ENCODE measurements at regions not wholly inside any gene's neighbourhood (a gene's known extent, or its start where the extent isn't known, plus 50 kb on each side); places are given as distances from the start of the nearest gene placed in this dataset.

DNA sequence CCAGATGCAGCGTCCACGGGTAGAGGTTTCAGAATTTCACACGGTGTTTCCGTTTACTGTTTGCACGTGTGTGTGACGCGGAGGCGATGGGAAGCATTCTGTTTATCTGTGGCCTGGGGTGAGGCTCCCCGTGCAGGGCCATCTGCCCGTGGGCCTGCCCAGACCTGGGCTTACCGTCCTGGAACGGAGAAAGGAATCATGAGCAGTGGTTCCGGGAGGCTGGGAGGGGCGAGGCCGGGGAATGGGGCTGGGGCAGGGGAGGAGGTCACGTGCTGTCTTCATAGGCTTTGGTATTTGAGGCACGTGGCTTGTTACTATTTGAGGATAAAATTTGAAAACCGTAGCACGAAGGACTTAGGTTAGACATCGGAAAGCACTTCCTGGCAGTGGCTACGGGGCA lies 77.9 kb downstream of the RTP5 start:
- TF ChIP-seq, protein P1, sequence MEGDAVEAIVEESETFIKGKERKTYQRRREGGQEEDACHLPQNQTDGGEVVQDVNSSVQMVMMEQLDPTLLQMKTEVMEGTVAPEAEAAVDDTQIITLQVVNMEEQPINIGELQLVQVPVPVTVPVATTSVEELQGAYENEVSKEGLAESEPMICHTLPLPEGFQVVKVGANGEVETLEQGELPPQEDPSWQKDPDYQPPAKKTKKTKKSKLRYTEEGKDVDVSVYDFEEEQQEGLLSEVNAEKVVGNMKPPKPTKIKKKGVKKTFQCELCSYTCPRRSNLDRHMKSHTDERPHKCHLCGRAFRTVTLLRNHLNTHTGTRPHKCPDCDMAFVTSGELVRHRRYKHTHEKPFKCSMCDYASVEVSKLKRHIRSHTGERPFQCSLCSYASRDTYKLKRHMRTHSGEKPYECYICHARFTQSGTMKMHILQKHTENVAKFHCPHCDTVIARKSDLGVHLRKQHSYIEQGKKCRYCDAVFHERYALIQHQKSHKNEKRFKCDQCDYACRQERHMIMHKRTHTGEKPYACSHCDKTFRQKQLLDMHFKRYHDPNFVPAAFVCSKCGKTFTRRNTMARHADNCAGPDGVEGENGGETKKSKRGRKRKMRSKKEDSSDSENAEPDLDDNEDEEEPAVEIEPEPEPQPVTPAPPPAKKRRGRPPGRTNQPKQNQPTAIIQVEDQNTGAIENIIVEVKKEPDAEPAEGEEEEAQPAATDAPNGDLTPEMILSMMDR (conservative IDR thresholded peaks at IDR 0.05; ENCODE audit: low read depth, low read length), result no peak
- no peak for DNase-seq (ENCODE audit: low read depth)
- no peak overlapping the region for H3K4me3 ChIP-seq (ENCODE audit: low read length)

DNA sequence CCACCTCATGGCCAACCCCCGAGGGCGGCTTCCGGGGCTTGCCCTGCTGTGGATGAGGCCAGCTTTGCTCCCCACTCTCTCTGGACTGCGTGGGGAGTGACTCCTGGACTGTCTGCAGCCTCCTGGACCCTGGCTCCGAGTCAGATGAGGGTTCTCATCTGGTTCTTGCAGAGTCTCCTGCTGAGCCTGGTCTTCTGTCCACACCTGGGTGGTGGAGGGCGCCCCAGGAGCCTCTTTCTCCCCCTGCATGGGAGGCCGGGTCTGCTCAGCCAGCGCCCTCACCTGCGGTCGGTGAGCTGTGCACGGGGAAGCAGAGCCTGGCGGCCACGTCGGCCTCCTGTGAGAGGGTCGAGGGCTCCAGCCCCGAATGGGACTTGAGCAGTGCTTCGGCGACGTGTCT lies 78.3 kb downstream of the RTP5 start:
- TF ChIP-seq, protein P1 (conservative IDR thresholded peaks at IDR 0.05; ENCODE audit: low read depth, low read length), result no peak
- no peak for DNase-seq (ENCODE audit: low read depth)
- no peak overlapping the region for H3K4me3 ChIP-seq (ENCODE audit: low read length)

DNA sequence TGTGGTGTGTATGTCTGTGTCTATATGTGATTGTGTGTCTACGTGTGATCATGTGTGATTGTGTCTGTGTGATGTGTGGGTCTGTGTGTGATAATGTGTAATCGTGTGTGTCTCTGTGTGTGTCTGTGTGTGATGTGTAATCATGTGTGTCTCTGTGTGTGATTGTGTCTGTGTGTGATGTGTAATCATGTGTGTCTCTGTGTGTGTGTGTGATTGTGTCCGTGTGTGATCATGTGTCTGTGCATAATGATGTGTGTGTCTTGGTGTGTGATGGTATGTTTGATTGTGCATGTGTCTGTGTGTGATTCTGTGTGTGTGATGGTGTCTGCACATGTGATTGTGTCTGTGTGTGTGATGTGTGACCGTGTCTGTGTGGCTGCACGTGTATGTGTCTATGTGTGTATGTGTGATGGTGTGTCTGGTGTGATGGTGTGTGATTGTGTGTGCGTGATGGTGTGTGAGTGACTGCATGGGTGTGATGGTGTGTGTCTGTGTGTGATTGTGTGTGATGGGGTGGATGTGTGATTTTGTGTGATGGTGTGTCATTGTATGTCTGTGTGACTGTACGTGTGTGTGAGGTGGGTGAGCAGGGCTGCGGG lies 78.9 kb downstream of the RTP5 start:
- no peak overlapping the region for H3K4me3 ChIP-seq (ENCODE audit: low read length)
- TF ChIP-seq, protein P1 (conservative IDR thresholded peaks at IDR 0.05; ENCODE audit: low read depth, low read length), result no peak
- DNase-seq (ENCODE audit: low read depth), result no peak

DNA sequence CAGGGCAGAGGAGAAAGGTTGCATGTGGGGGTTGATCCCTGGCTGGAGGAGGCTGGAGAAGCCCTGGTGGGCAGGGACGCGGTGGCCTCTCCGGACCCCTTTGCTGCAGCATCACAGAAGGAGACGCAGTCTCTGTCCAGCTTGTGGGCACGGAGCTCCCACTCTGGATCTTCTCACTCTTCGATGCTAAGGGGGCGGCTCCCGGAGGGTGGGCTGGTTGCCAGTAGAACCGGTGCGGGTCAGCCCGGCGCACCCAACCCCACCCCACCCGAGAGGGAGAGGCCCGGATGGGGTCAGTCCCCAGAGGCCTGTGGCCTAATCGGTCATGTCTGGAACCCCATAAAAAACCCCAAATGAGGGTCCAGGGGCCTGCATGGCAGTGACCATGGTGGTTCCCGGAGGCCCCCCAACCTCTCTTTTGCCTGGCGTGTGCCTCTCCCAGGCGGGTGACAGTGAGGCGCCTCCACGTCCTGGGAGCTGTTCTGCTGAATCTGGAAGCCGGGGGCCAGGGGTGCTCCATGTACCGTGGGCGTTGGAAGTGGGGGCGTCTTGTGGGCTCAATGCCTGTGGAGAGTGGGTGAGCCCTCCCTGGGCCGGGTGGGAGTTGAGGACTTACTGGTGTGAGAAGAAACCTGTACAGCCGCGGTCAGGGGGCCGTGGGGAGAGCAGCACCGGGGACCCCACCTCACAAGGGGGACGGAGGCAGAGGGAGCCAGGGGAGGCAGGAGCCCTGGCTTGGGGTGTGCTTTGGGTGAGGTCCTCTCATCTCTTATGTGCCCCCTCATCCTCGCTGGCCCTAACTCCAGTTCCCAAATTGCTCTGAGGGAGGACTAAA lies 79.6 kb downstream of the RTP5 start:
- TF ChIP-seq, protein P1 (conservative IDR thresholded peaks at IDR 0.05; ENCODE audit: low read depth, low read length), result no peak
- H3K4me3 ChIP-seq (ENCODE audit: low read length), result no peak overlapping the region
- no peak for DNase-seq (ENCODE audit: low read depth)

DNA sequence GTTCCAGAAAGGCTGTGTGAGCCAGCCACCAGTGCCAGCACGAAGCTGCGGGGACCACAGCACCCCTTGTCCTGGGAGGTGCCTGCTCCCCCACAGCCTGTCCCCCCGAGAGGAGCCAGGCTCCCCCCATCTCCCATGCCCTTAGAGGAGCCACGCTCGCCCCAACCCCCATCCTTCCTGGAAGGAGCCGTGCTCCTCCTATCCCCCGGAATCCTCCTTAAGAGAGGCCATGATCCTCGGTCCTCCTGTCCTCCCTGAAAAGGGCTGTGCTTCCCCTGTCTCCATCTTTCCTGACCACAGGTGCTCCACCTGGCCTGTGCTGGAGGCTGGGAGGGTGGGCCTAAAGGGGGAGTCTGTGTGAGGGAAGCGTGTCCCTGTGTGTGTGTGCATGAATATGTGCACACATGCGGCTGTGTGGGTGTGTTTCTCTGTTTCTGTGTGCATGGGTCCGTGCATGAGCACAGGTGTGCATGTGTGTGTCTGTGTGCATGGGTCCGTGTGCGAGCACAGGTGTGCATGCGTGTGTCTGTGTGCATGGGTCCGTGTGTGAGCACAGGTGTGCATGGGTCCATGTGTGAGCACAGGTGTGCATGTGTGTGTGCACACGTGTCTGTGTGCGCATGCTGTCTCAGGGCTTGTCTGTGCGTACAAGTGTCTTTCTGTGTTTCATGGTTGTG lies 80.3 kb downstream of the RTP5 start:
- TF ChIP-seq, protein P1 (conservative IDR thresholded peaks at IDR 0.05; ENCODE audit: low read depth, low read length), result no peak
- DNase-seq (ENCODE audit: low read depth), result no peak
- no peak overlapping the region for H3K4me3 ChIP-seq (ENCODE audit: low read length)

DNA sequence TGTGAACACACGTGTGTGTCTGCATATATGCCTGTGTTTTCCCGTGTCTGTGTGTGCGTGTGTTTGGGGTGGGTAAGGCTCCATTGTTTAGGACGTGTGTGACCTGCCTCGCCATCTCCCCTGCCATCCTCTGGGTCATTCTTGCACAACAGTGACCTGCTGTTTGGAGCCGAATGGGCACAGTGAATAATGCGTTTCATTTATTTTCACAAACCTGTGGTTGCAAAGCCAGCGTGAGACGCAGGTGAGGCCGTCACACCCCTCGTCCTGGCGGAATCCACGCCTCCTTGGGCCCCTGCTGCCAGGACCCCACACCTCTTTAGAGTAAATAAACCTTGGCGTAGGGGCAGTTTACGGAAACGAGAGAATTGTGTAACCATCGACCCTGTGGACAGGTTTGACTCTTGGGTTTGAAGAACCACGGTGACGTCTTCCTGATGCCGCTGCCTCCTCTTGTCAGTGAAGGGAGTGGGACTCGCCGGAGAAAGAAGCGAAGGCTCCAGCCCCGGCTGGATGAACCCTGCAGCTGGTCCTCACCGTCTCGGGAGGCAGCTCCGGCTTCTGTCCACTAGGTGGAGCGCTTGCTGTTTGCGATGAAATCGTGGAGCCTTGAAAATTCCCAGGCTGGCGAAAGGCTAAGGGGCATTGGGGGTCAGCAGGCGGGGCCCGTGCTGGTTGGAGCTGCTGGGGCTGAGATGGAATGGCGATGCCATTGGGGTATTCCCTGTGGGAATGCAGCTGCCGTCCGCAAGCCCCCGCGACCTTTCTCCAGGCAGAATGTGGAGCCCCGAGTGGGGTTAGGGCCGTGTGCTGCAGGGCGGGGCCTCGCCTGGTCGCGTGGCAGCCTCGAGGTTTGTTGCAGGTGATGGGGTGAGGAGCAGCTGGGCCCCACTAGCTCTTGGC lies 81.1 kb downstream of the RTP5 start:
- TF ChIP-seq, protein P1 (conservative IDR thresholded peaks at IDR 0.05; ENCODE audit: low read depth, low read length), result peak; percentile 97
- no peak for DNase-seq (ENCODE audit: low read depth)
- peak overlapping the region; percentile 21 for H3K4me3 ChIP-seq (ENCODE audit: low read length)
